WERI-Rb-1 (cell line): ENCODE measurements at regions not wholly inside any gene's neighbourhood (a gene's known extent, or its start where the extent isn't known, plus 50 kb on each side); places are given as distances from the start of the nearest gene placed in this dataset.

Source experiments
- DNase-seq: peaks from one replicate; pipeline ENCODE4 v3.0.0-alpha.2; 2020
- H3K27ac ChIP-seq: fragments of 250-450 bp; sonication (Bioruptor Pico); 2 replicates; pipeline ENCODE4 v1.5.1; 2020; ENCODE audit warnings: mild to moderate bottlenecking, moderate library complexity
- H3K27me3 ChIP-seq: fragments of 250-450 bp; sonication (Bioruptor Pico); 2 replicates; pipeline ENCODE4 v1.5.1; 2021; ENCODE audit warnings: mild to moderate bottlenecking, low read depth, moderate library complexity; ENCODE audit not compliant: insufficient read depth, severe bottlenecking
- H3K36me3 ChIP-seq: fragments of 250-450 bp; sonication (Bioruptor Pico); 2 replicates; pipeline ENCODE4 v1.5.1; 2020; ENCODE audit warnings: mild to moderate bottlenecking, moderate library complexity
- H3K4me3 ChIP-seq: 2 replicates; pipeline ENCODE4 v1.5.1; 2011; ENCODE audit warnings: low read depth, mild to moderate bottlenecking, control low read depth, low read length
- H3K9me3 ChIP-seq: fragments of 250-450 bp; sonication (Bioruptor Pico); 2 replicates; pipeline ENCODE4 v1.5.1; 2021; ENCODE audit warnings: mild to moderate bottlenecking, moderate library complexity; ENCODE audit not compliant: severe bottlenecking
- TF ChIP-seq, protein P1 (sequence below): IDR thresholded peaks from 2 replicates; pipeline ENCODE4 v1.5.1; 2011; ENCODE audit warnings: low read depth, mild to moderate bottlenecking, control low read depth, inconsistent platforms, low read length

- Histone ChIP-seq H3K9me3 (no peaks in the 10 kb centered on the region), H3K27ac (no peak overlapping the region), H3K36me3 (no peaks in the 10 kb centered on the region), H3K4me3 (no peak overlapping the region), H3K27me3 (no peaks in the 10 kb centered on the region)
- TF ChIP-seq, protein P1, sequence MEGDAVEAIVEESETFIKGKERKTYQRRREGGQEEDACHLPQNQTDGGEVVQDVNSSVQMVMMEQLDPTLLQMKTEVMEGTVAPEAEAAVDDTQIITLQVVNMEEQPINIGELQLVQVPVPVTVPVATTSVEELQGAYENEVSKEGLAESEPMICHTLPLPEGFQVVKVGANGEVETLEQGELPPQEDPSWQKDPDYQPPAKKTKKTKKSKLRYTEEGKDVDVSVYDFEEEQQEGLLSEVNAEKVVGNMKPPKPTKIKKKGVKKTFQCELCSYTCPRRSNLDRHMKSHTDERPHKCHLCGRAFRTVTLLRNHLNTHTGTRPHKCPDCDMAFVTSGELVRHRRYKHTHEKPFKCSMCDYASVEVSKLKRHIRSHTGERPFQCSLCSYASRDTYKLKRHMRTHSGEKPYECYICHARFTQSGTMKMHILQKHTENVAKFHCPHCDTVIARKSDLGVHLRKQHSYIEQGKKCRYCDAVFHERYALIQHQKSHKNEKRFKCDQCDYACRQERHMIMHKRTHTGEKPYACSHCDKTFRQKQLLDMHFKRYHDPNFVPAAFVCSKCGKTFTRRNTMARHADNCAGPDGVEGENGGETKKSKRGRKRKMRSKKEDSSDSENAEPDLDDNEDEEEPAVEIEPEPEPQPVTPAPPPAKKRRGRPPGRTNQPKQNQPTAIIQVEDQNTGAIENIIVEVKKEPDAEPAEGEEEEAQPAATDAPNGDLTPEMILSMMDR = no peak
- DNase-seq = no peak
Observed at GRCh38 chr2:220151341-220151740, 523.9 kb downstream of the SLC4A3 start.

DNA sequence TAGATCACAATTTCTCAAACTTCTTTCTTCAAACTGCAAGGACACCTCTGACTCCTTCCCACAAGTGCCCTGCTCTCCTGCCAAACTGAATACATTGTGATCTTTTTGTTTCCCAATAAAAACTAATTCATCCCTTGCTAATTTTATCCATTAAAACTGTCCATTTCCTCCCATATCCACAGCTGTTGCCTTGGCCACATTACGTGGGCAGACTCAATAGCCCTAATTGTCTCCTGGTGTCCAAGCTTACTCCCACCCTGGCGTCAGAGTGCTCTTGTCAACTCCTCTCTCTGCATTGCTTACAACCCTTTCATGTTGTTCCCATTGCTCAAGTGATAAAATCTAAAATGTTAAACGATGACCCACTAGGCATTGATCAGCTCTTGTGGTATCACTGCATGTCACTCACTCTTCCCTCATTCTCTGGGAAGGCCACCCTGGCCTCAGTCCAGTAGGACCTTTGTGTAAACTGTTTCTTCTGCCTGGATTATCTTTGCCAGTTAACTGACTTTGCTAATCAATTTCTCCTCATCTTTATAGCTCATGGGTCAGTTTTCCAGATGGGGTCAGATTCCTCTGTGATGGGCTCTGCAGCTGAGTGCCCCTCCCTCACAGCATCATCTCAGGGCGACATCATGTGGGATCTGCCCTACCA is 525.0 kb downstream of the SLC4A3 start:
- TF ChIP-seq, protein P1 = no peak

DNA sequence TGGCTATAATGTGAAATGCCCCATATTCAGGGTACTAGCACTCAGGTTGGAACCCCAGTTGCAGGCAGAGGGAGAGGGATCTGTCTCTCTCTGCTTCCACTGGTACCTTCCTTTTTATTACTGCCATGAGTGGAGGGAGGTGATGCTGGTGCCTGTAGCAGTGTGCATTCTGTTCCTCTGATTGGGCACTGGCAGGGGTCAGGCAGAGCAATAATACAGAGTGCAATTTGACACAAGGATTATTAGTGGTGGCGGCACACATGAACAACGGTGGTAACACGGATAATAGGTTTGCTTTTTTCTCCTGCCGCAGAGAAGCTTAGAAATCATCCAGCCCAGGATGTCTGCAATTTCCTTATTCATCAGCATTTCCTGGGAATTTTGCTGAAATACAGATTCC is 525.7 kb downstream of the SLC4A3 start:
- no peaks in the 10 kb centered on the region for H3K27me3 ChIP-seq
- H3K4me3 ChIP-seq = no peak overlapping the region
- H3K9me3 ChIP-seq = no peaks in the 10 kb centered on the region
- H3K36me3 ChIP-seq = no peaks in the 10 kb centered on the region
- no peak overlapping the region for H3K27ac ChIP-seq
- TF ChIP-seq, protein P1 = no peak
- no peak for DNase-seq

More for the DNA sequence above, 525.0 kb downstream of the SLC4A3 start:
- Histone ChIP-seq H3K27ac (no peak overlapping the region), H3K36me3 (no peaks in the 10 kb centered on the region), H3K9me3 (no peaks in the 10 kb centered on the region), H3K4me3 (no peak overlapping the region), H3K27me3 (no peaks in the 10 kb centered on the region)
- no peak for DNase-seq

DNA sequence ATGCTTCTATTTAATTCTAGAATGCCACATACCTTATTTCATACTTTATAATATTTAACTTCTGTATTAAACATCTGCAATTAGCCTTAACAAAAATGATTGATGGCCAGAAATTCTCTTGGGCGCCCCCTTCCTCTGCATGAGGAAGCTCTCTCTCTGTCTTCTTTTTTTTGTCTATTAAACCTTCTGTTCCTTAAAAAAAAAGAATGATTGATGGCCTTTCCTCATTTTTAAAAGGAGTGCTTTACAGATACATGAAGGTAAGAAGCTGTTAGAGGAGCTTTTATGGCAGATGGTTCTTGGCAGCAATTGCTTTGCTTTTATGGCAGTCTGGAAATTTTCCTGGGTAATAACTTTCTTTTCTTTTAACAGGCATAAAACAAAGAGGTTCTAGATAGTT is 526.9 kb downstream of the SLC4A3 start:
- no peaks in the 10 kb centered on the region for H3K9me3 ChIP-seq
- TF ChIP-seq, protein P1 = no peak
- H3K36me3 ChIP-seq = no peaks in the 10 kb centered on the region
- DNase-seq = no peak
- H3K27me3 ChIP-seq = no peaks in the 10 kb centered on the region
- no peak overlapping the region for H3K27ac ChIP-seq
- H3K4me3 ChIP-seq = no peak overlapping the region

GRCh38 chr2:220157312-220157711 is 529.9 kb downstream of the SLC4A3 start:
- no peak overlapping the region for H3K27ac ChIP-seq
- TF ChIP-seq, protein P1 = no peak
- no peak overlapping the region for H3K4me3 ChIP-seq
- no peak for DNase-seq
- H3K27me3 ChIP-seq = no peaks in the 10 kb centered on the region
- no peaks in the 10 kb centered on the region for H3K9me3 ChIP-seq
- H3K36me3 ChIP-seq = no peaks in the 10 kb centered on the region

- DNase-seq = no peak
- H3K27me3 ChIP-seq = no peaks in the 10 kb centered on the region
- no peak overlapping the region for H3K4me3 ChIP-seq
- TF ChIP-seq, protein P1 = no peak
- no peaks in the 10 kb centered on the region for H3K9me3 ChIP-seq
- H3K27ac ChIP-seq = no peak overlapping the region
- no peaks in the 10 kb centered on the region for H3K36me3 ChIP-seq
Observed at GRCh38 chr2:220159738-220160137, 532.3 kb downstream of the SLC4A3 start.
